HepG2 (cell line): ENCODE measurements at regions not wholly inside any gene's neighbourhood (a gene's known extent, or its start where the extent isn't known, plus 50 kb on each side); places are given as distances from the start of the nearest gene placed in this dataset.

Experiments
- ATAC-seq: fragments of 200-7000 bp; cut with Tn5 transposase; 3 replicates; pipeline ENCODE4 v1.9.1; 2020; ENCODE audit warnings: mild to moderate bottlenecking, moderate library complexity
- BruUV-seq: library from RNA; stranded (reverse); fragments of 400-500 nt; replicated peaks from 2 replicates; lab custom pipeline; 2021; lab: Mats Ljungman, UMichigan
- CTCF ChIA-PET: fragments of 300-600 bp; formaldehyde crosslinking; extraction: SDS; loops from one replicate; lab custom pipeline; 2021; ENCODE audit warnings: low total read pairs, inconsistent platforms, low intra/inter-chr PET ratio; lab: Yijun Ruan, JAX
- POLR2A ChIA-PET: fragments of 350-600 bp; sonication (Branson Sonifier 250); formaldehyde crosslinking; loops from one replicate; lab custom pipeline; 2020; ENCODE audit warnings: antibody characterized with exemption, inconsistent platforms; lab: Yijun Ruan, JAX
- DNase-seq: peaks from one replicate; pipeline ENCODE4 v3.0.0-alpha.2; 2015; ENCODE audit warnings: low spot score
- FAIRE-seq: peaks from 3 replicates; lab custom pipeline; 2011; peaks lifted over from hg19 to GRCh38; lab: Jason Lieb, UNC
- H2AFZ ChIP-seq: one replicate; pipeline ENCODE4 v1.6.1; 2011; ENCODE audit warnings: low read length, inconsistent platforms
- H3K27ac ChIP-seq: fragments of 300-600 bp; 3 replicates; pipeline ENCODE4 v1.8.0; 2011; ENCODE audit warnings: mixed run types, mild to moderate bottlenecking, mixed read lengths, low read length, inconsistent platforms; ENCODE audit not compliant: insufficient read depth; ENCODE audit errors: extremely low read length
- H3K27me3 ChIP-seq, 2 experiments: fragments of 200-600 bp in 1 of 2; 2 replicates in 1 of 2; 3 replicates in 1 of 2; pipeline versions ENCODE4 v1.6.0 to v1.8.0; 2011; ENCODE audit warnings: low read length in 2 of 2, mild to moderate bottlenecking in 2 of 2, moderate library complexity in 2 of 2, inconsistent platforms in 1 of 2; ENCODE audit not compliant: insufficient read depth in 2 of 2, control insufficient read depth in 1 of 2
- H3K36me3 ChIP-seq, 2 experiments: fragments of 200-600 bp in 1 of 2; replicated peaks in 1 of 2; 2 replicates in 1 of 2; 3 replicates in 1 of 2; pipeline versions ENCODE4 v1.5.1 to v1.8.0; 2011; ENCODE audit warnings: low read length in 2 of 2, inconsistent platforms in 1 of 2; ENCODE audit not compliant: insufficient read depth in 2 of 2, control insufficient read depth in 1 of 2
- H3K4me1 ChIP-seq: 2 replicates; pipeline ENCODE4 v1.5.1; 2012; ENCODE audit warnings: low read length, inconsistent platforms; ENCODE audit not compliant: insufficient read depth
- H3K4me2 ChIP-seq: 2 replicates; pipeline ENCODE4 v1.6.0; 2011; ENCODE audit warnings: low read depth, low read length, inconsistent platforms
- H3K4me3 ChIP-seq, 3 experiments: fragments of 200-600 bp in 1 of 3; sonication (generic), shearing (Covaris generic) in 1 of 3; replicated peaks in 1 of 3; 2 replicates each; pipeline ENCODE4 v1.5.1; 2011 to 2016; ENCODE audit warnings: low read length in 3 of 3, inconsistent platforms in 2 of 3, low read depth in 2 of 3, mild to moderate bottlenecking in 2 of 3, control low read depth in 1 of 3, mixed read lengths in 1 of 3; ENCODE audit not compliant: insufficient read depth in 1 of 3
- H3K79me2 ChIP-seq: one replicate; pipeline ENCODE4 v1.6.1; 2011; ENCODE audit warnings: low read length, inconsistent platforms; ENCODE audit not compliant: insufficient read depth
- H3K9ac ChIP-seq: 2 replicates; pipeline ENCODE4 v1.6.0; 2011; ENCODE audit warnings: mild to moderate bottlenecking, low read depth, low read length, inconsistent platforms; ENCODE audit not compliant: insufficient read depth
- H3K9me3 ChIP-seq: 2 replicates; pipeline ENCODE4 v1.5.1; 2012; ENCODE audit warnings: mild to moderate bottlenecking, low read length
- H4K20me1 ChIP-seq: 2 replicates; pipeline ENCODE4 v1.6.0; 2011; ENCODE audit warnings: inconsistent platforms, mild to moderate bottlenecking, low read length, moderate library complexity; ENCODE audit not compliant: insufficient read depth
- BORCS8-MEF2B ChIP-seq: sonication (generic); formaldehyde crosslinking; IDR thresholded peaks from 2 replicates; pipeline ENCODE4 v1.8.0; 2022; ENCODE audit warnings: mild to moderate bottlenecking, missing genetic modification reagents
- EZH2 ChIP-seq: conservative IDR thresholded peaks from 2 replicates; pipeline ENCODE4 v1.6.1; 2012; ENCODE audit warnings: mild to moderate bottlenecking, low read depth, low read length, moderate library complexity
- HNRNPK ChIP-seq: fragments of 200-400 bp; formaldehyde crosslinking; IDR thresholded peaks from 2 replicates; pipeline ENCODE4 v1.6.1; 2018; ENCODE audit warnings: low read length, low read depth, moderate library complexity, mild to moderate bottlenecking; ENCODE audit not compliant: poor library complexity, severe bottlenecking
- NCOA1 ChIP-seq: sonication (generic); formaldehyde crosslinking; IDR thresholded peaks from 2 replicates; pipeline ENCODE4 v1.9.0; 2021; ENCODE audit warnings: missing genetic modification reagents
- TBL1XR1 ChIP-seq: fragments of 150-350 bp; IDR thresholded peaks from 2 replicates; pipeline ENCODE4 v1.6.1; 2014; ENCODE audit warnings: borderline replicate concordance, low read length; ENCODE audit not compliant: partially characterized antibody
- ZFP1 ChIP-seq: IDR thresholded peaks from 2 replicates; pipeline ENCODE4 v1.6.1; 2016
- WGBS: methylation state at CpG from one replicate; pipeline ENCODE4 v1.1.6; 2017; ENCODE audit warnings: low lambda C conversion rate; 5-methylcytosine and 5-hydroxymethylcytosine counted together
- in situ Hi-C: cut with HindIII; loops from 2 replicates; pipeline ENCODE4 v1.10.0; 2017; ENCODE audit warnings: low pct_unique_long_range_greater_than_20kb; ENCODE audit not compliant: extremely low pct_ligation_motif_present
- intact Hi-C: fragments of 100-400 bp; cut with micrococcal nuclease; formaldehyde crosslinking; loops from one replicate; pipeline ENCODE4 v1.10.0; 2022; ENCODE audit not compliant: unreplicated experiment
- TF ChIP-seq, protein P1 (sequence below): sonication (generic); formaldehyde crosslinking; IDR thresholded peaks from 2 replicates; pipeline ENCODE4 v1.8.1; 2023; ENCODE audit warnings: mild to moderate bottlenecking, moderate library complexity, missing genetic modification reagents
- TF ChIP-seq, protein P2 (sequence below): conservative IDR thresholded peaks from 2 replicates; pipeline ENCODE4 v1.6.1; 2018; ENCODE audit warnings: missing genetic modification reagents

GRCh38 chr4:14066979-14067378, 439.5 kb upstream of the BOD1L1 start:
- TF ChIP-seq NCOA1 (CRISPR knock-in tag) (no peak), BORCS8-MEF2B (CRISPR knock-in tag) (no peak), ZFP1 (CRISPR knock-in tag) (no peak), HNRNPK (no peak), TBL1XR1 (no peak), EZH2 (no peak)
- TF ChIP-seq, protein P1, sequence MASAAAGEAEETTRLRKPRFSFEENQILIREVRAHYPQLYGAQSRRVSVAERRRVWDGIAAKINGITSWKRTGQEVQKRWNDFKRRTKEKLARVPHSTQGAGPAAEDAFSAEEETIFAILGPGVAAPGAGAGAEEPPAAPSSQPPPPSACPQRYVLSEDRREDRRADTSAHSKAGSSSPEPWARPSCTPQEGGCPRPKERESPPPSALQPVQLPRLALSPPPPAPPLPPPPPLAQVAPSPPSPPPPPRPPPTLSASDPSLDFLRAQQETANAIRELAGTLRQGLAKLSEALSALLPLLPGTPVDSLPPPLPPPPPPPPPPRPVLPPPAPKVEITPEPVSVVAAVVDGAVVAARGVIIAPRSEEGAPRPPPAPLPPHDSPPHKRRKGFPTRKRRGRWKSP (CRISPR knock-in tag) = no peak
- TF ChIP-seq, protein P2, sequence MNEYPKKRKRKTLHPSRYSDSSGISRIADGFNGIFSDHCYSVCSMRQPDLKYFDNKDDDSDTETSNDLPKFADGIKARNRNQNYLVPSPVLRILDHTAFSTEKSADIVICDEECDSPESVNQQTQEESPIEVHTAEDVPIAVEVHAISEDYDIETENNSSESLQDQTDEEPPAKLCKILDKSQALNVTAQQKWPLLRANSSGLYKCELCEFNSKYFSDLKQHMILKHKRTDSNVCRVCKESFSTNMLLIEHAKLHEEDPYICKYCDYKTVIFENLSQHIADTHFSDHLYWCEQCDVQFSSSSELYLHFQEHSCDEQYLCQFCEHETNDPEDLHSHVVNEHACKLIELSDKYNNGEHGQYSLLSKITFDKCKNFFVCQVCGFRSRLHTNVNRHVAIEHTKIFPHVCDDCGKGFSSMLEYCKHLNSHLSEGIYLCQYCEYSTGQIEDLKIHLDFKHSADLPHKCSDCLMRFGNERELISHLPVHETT (CRISPR knock-in tag) = no peak
- H3K4me2 ChIP-seq = no peak overlapping the region
- no peak overlapping the region for H3K9ac ChIP-seq
- no peaks in the 10 kb centered on the region for H3K4me1 ChIP-seq
- peaks cover 89% of the 10 kb centered on the region for H3K9me3 ChIP-seq
- no peak for ATAC-seq
- no peak overlapping the region for H2AFZ ChIP-seq
- no peaks in the 10 kb centered on the region for H4K20me1 ChIP-seq
- intact Hi-C loops (no loop called here), in situ Hi-C loops (no loop called here)
- BruUV-seq = no TSS peak
- POLR2A ChIA-PET = no interaction called here
- CTCF ChIA-PET = no interaction called here
- H3K27me3 ChIP-seq = no peaks in the 10 kb centered on the region
- H3K79me2 ChIP-seq = no peaks in the 10 kb centered on the region
- H3K4me3 ChIP-seq = no peak overlapping the region
- no peak for FAIRE-seq
- DNase-seq = no peak
- H3K27ac ChIP-seq = no peak overlapping the region
- no peaks in the 10 kb centered on the region for H3K36me3 ChIP-seq
- 0% methylated on average over 1 of the region's 1 CpG for WGBS
